PC-3 (cell line): ENCODE measurements at regions not wholly inside any gene's neighbourhood (a gene's known extent, or its start where the extent isn't known, plus 50 kb on each side); places are given as distances from the start of the nearest gene placed in this dataset.

Experiments used
- ATAC-seq: fragments of 200-7000 bp; cut with Tn5 transposase; 2 replicates; pipeline ENCODE4 v1.9.1; 2020; ENCODE audit warnings: mild to moderate bottlenecking, moderate library complexity
- BruUV-seq: library from RNA; stranded (reverse); fragments of 400-500 nt; replicated peaks from 2 replicates; lab custom pipeline; 2021; lab: Mats Ljungman, UMichigan
- CTCF ChIA-PET: fragments of 300-600 bp; sonication (Branson Sonifier 250); formaldehyde crosslinking; loops from one replicate; lab custom pipeline; 2022; ENCODE audit warnings: antibody characterized with exemption; lab: Charles Lee
- POLR2A ChIA-PET: fragments of 300-600 bp; sonication (Branson Sonifier 250); formaldehyde crosslinking; loops from one replicate; lab custom pipeline; 2022; ENCODE audit warnings: antibody characterized with exemption; ENCODE audit not compliant: unreplicated experiment; lab: Charles Lee
- DNase-seq: peaks from one replicate; pipeline ENCODE4 v3.0.0-alpha.2; 2015
- H2AFZ ChIP-seq: fragments of 300-600 bp; sonication (generic); 2 replicates; pipeline ENCODE4 v1.6.0; 2016; ENCODE audit warnings: antibody characterized with exemption, low read length
- H3F3A ChIP-seq: fragments of 300-600 bp; sonication (generic); one replicate; pipeline ENCODE4 v1.6.0; 2017; ENCODE audit warnings: antibody characterized with exemption, low read length, control low read depth, mild to moderate bottlenecking; ENCODE audit not compliant: unreplicated experiment
- H3K27ac ChIP-seq: fragments of 300-600 bp; sonication (generic); 2 replicates; pipeline ENCODE4 v1.5.1; 2016; ENCODE audit warnings: mild to moderate bottlenecking, low read length
- H3K27me3 ChIP-seq: fragments of 300-600 bp; sonication (generic); 2 replicates; pipeline ENCODE4 v1.6.1; 2016; ENCODE audit warnings: low read length, mixed read lengths
- H3K36me3 ChIP-seq: fragments of 300-600 bp; sonication (generic); 2 replicates; pipeline ENCODE4 v1.6.1; 2016; ENCODE audit warnings: low read depth, mixed run types, low read length, mixed read lengths
- H3K4me1 ChIP-seq: fragments of 300-600 bp; sonication (generic); 2 replicates; pipeline ENCODE4 v1.5.1; 2016; ENCODE audit warnings: low read length; ENCODE audit not compliant: insufficient read depth
- H3K4me2 ChIP-seq: fragments of 300-600 bp; sonication (generic); 2 replicates; pipeline ENCODE4 v1.6.0; 2016; ENCODE audit warnings: low read length
- H3K4me3 ChIP-seq: fragments of 300-600 bp; sonication (generic); 2 replicates; pipeline ENCODE4 v1.5.1; 2016; ENCODE audit warnings: mild to moderate bottlenecking, low read length, mixed read lengths
- H3K79me2 ChIP-seq: fragments of 300-600 bp; sonication (generic); 2 replicates; pipeline ENCODE4 v1.6.1; 2017; ENCODE audit warnings: low read length, mixed read lengths
- H3K9ac ChIP-seq: fragments of 300-600 bp; sonication (generic); 2 replicates; pipeline ENCODE4 v1.6.0; 2016; ENCODE audit warnings: mild to moderate bottlenecking, low read length
- H3K9me2 ChIP-seq: fragments of 300-600 bp; sonication (generic); replicated peaks from 2 replicates; pipeline ENCODE4 v1.6.1; 2016; ENCODE audit warnings: mixed run types, low read length, mixed read lengths
- H3K9me3 ChIP-seq: fragments of 300-600 bp; sonication (generic); 2 replicates; pipeline ENCODE4 v1.6.1; 2016; ENCODE audit warnings: low read length, mixed read lengths
- H4K20me1 ChIP-seq: fragments of 300-600 bp; sonication (generic); 2 replicates; pipeline ENCODE4 v1.6.1; 2016; ENCODE audit warnings: low read length, mixed read lengths
- EZH2 ChIP-seq: fragments of 300-600 bp; sonication (generic); IDR thresholded peaks from one replicate; pipeline ENCODE4 v1.6.1; 2017; ENCODE audit warnings: antibody characterized with exemption, mild to moderate bottlenecking, low read length; ENCODE audit not compliant: unreplicated experiment
- EZH2phosphoT487 ChIP-seq: fragments of 300-600 bp; sonication (generic); IDR thresholded peaks from 2 replicates; pipeline ENCODE4 v1.6.1; 2018; ENCODE audit warnings: mild to moderate bottlenecking, antibody characterized with exemption, low read length, borderline replicate concordance
- intact Hi-C: fragments of 100-400 bp; cut with micrococcal nuclease; formaldehyde crosslinking; loops from 2 replicates; pipeline ENCODE4 v1.9.0; 2023
- TF ChIP-seq, protein P1 (sequence below): fragments of 300-600 bp; sonication (generic); conservative IDR thresholded peaks from 2 replicates; pipeline ENCODE4 v1.5.1; 2017; ENCODE audit warnings: antibody characterized with exemption, low read depth, mild to moderate bottlenecking, low read length

DNA sequence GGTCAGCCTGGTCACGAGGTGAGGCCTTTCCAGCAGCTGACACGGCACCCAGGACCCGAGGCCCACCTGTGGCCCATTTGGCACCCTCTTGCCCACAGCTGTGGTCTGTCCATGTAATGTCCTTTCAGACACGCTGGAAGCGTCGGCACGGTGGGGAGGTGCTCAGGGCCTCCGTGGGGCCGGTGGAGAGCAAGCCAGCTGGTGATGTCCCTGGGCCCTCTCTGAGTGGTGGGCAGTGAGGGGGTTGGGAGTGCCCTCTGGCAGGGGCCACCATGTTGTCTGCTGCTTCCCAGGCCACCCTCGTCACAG, 97.3 kb upstream of the ZNF469 start:
- CTCF ChIA-PET: no interaction called here
- Histone ChIP-seq H3K27ac (no peak overlapping the region), H3K4me3 (no peak overlapping the region), H3K4me1 (no peaks in the 10 kb centered on the region), H3K36me3 (no peaks in the 10 kb centered on the region), H3F3A (no peaks in the 10 kb centered on the region), H2AFZ (no peak overlapping the region), H3K79me2 (no peaks in the 10 kb centered on the region), H3K9me3 (peaks cover 5% of the 10 kb centered on the region; the same call in 1 of the 2 replicates), H4K20me1 (no peaks in the 10 kb centered on the region), H3K27me3 (no peaks in the 10 kb centered on the region), H3K4me2 (no peak overlapping the region), H3K9me2 (no peaks in the 10 kb centered on the region), H3K9ac (no peak overlapping the region)
- intact Hi-C loops: no loop called here
- TF ChIP-seq EZH2phosphoT487 (no peak), EZH2 (no peak)
- TF ChIP-seq, protein P1, sequence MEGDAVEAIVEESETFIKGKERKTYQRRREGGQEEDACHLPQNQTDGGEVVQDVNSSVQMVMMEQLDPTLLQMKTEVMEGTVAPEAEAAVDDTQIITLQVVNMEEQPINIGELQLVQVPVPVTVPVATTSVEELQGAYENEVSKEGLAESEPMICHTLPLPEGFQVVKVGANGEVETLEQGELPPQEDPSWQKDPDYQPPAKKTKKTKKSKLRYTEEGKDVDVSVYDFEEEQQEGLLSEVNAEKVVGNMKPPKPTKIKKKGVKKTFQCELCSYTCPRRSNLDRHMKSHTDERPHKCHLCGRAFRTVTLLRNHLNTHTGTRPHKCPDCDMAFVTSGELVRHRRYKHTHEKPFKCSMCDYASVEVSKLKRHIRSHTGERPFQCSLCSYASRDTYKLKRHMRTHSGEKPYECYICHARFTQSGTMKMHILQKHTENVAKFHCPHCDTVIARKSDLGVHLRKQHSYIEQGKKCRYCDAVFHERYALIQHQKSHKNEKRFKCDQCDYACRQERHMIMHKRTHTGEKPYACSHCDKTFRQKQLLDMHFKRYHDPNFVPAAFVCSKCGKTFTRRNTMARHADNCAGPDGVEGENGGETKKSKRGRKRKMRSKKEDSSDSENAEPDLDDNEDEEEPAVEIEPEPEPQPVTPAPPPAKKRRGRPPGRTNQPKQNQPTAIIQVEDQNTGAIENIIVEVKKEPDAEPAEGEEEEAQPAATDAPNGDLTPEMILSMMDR: no peak
- POLR2A ChIA-PET: no interaction called here
- ATAC-seq (no peak), DNase-seq (no peak)
- BruUV-seq: no TSS peak

- Histone ChIP-seq H3K27me3 (no peaks in the 10 kb centered on the region), H3K4me2 (no peak overlapping the region), H3F3A (no peaks in the 10 kb centered on the region), H3K9ac (no peak overlapping the region), H3K27ac (no peak overlapping the region), H3K79me2 (no peaks in the 10 kb centered on the region), H3K36me3 (no peaks in the 10 kb centered on the region), H3K4me1 (no peaks in the 10 kb centered on the region), H2AFZ (no peak overlapping the region), H4K20me1 (no peaks in the 10 kb centered on the region), H3K9me2 (no peaks in the 10 kb centered on the region), H3K4me3 (no peak overlapping the region), H3K9me3 (peaks cover 5% of the 10 kb centered on the region; the same call in 1 of the 2 replicates)
- BruUV-seq: no TSS peak
- DNase-seq (no peak), ATAC-seq (no peak)
- ChIA-PET CTCF (no interaction called here), POLR2A (no interaction called here)
- intact Hi-C loops: no loop called here
- TF ChIP-seq, protein P1: no peak
- TF ChIP-seq EZH2phosphoT487: no peak
- TF ChIP-seq EZH2: no peak
Observed at GRCh38 chr16:88286301-88286923, 96.3 kb upstream of the ZNF469 start.

DNA sequence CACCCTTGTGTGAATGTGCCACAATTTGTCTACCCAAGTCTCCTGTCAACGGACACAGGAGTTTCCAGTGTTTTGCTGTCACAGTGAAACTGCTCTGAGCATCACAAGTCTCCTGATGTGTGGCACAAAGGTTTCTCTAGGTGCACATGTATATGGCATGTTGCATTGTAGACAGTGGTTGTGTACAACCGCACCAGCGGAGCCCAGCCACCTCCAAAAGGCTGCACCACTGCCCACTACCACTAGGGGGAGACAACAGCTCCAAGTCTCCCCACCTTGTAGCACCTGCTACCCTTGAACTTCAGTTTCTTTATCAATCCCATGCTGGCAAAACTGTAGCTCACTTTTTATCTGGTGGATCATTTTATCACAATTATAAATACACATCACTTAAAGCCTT, 95.5 kb upstream of the ZNF469 start:
- Histone ChIP-seq H3K4me2 (no peak overlapping the region), H3K4me3 (no peak overlapping the region), H3K79me2 (no peaks in the 10 kb centered on the region), H3K9me2 (no peaks in the 10 kb centered on the region), H3F3A (no peaks in the 10 kb centered on the region), H3K4me1 (no peaks in the 10 kb centered on the region), H3K27ac (no peak overlapping the region), H3K36me3 (no peaks in the 10 kb centered on the region), H3K27me3 (no peaks in the 10 kb centered on the region), H2AFZ (no peak overlapping the region), H3K9ac (no peak overlapping the region), H4K20me1 (no peaks in the 10 kb centered on the region), H3K9me3 (peaks cover 5% of the 10 kb centered on the region; the same call in 1 of the 2 replicates)
- DNase-seq (peak; percentile 28), ATAC-seq (no peak)
- ChIA-PET CTCF (no interaction called here), POLR2A (no interaction called here)
- BruUV-seq: no TSS peak
- intact Hi-C loops: no loop called here
- TF ChIP-seq, protein P1: peak; percentile 62
- TF ChIP-seq EZH2: no peak
